Vagina (tissue), 2 donors: ENCODE measurements at regions not wholly inside any gene's neighbourhood (a gene's known extent, or its start where the extent isn't known, plus 50 kb on each side); places are given as distances from the start of the nearest gene placed in this dataset.

Source experiments
- CTCF ChIP-seq, 3 experiments: fragments of 450-650 bp in 2 of 3; fragments of 200-600 bp in 1 of 3; sonication (generic) in 1 of 3; IDR thresholded peaks; one replicate each; pipeline ENCODE4 v1.5.1; 2017 to 2019; ENCODE audit warnings: antibody characterized with exemption in 3 of 3, mild to moderate bottlenecking in 2 of 3, moderate library complexity in 2 of 3
- POLR2A ChIP-seq, 2 donors: fragments of 450-650 bp; IDR thresholded peaks; one replicate each; pipeline ENCODE4 v1.6.1; 2017; ENCODE audit warnings: antibody characterized with exemption in 2 of 2, mild to moderate bottlenecking in 2 of 2, moderate library complexity in 2 of 2

- TF ChIP-seq CTCF (IDR thresholded peaks at IDR 0.05), result no peak
- no peak for TF ChIP-seq POLR2A (IDR thresholded peaks at IDR 0.05)
These were observed 300.3 kb downstream of the FZD1 start for GRCh38 chr7:91564541-91564940.
